ENCODE measurements at regions not wholly inside any gene's neighbourhood (a gene's known extent, or its start where the extent isn't known, plus 50 kb on each side); places are given as distances from the start of the nearest gene placed in this dataset.

DNA sequence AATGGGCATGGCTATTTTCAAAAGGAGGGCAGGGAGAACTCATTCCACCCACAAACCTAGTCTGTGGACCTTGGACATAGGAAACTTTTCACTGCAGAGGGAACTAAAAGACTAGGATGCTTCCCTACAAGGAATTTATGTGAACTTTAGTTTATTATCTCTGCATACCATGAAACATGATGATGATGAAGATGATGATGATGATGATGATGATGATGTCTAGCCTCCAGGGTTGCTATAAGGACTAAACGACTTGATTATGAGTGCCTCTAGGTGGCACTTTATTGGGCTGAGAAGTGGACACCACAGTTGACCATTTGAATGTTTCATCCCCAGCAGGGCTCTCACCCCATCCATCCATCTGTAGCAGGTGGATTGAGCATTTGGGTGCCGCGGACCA lies 260.0 kb upstream of the TCF4 start:
- no peak for DNase-seq (ENCODE audit: low spot score)
- TF ChIP-seq, protein P1, sequence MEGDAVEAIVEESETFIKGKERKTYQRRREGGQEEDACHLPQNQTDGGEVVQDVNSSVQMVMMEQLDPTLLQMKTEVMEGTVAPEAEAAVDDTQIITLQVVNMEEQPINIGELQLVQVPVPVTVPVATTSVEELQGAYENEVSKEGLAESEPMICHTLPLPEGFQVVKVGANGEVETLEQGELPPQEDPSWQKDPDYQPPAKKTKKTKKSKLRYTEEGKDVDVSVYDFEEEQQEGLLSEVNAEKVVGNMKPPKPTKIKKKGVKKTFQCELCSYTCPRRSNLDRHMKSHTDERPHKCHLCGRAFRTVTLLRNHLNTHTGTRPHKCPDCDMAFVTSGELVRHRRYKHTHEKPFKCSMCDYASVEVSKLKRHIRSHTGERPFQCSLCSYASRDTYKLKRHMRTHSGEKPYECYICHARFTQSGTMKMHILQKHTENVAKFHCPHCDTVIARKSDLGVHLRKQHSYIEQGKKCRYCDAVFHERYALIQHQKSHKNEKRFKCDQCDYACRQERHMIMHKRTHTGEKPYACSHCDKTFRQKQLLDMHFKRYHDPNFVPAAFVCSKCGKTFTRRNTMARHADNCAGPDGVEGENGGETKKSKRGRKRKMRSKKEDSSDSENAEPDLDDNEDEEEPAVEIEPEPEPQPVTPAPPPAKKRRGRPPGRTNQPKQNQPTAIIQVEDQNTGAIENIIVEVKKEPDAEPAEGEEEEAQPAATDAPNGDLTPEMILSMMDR (IDR thresholded peaks at IDR 0.05; ENCODE audit: extremely low read depth, missing control alignments): no peak

DNA sequence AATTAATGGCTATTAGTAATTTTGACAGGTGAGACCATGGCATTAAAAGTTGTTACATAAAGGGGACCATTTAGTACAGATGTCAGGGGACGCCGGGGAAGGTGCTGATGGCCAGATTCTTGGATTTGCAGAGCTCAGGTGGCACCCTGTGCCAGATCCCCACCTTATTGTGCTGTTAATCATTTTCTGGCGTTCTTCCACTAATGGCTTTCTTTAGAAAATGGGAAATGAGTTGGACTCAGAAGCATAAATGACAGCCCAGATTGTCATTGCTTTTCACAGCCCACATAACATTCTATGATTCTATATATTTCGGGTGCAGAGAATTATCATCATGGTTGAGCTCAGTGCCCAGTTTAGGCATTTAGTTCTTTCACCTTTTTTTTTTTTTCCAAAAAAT lies 257.2 kb upstream of the TCF4 start:
- no peak for DNase-seq (ENCODE audit: low spot score)
- TF ChIP-seq, protein P1 (IDR thresholded peaks at IDR 0.05; ENCODE audit: extremely low read depth, missing control alignments): no peak

DNA sequence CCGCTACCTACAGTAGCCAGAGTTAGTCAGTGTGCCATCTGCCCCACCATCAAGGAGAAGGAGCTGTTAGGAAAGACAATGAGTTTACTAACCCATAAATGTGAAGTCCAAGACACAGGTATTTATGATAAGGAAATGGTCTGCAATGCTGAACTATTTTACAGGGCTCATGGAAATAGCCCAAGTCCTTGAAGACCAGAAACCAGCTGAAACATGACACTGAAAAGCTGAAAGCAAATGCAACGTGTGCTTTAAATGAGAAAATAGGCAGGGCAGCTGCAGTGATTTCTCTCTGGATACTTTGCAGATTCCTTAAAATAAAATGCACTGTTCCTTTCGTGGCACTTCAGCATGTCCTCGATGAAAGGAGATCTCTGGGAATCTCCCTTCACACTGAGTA lies 256.4 kb upstream of the TCF4 start:
- TF ChIP-seq, protein P1 (IDR thresholded peaks at IDR 0.05; ENCODE audit: extremely low read depth, missing control alignments): no peak
- no peak for DNase-seq (ENCODE audit: low spot score)

DNA sequence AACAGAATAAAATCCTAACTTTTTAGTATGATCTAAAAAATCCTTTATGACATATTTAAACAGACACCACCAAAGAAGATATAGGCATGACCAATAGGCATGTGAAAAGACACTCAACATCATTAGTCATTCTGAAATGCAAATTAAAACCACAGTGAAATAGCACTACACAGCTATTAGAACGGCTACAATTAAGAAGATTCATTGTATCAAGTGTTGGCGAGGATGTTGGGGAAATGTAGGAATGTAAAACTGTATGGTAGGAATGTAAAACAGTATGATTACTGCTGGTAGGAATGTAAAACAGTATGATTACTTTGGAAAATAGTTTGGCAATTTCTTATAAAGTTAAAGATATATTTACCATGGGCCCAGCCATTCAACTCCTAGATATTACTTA lies 253.3 kb upstream of the TCF4 start:
- TF ChIP-seq, protein P1 (IDR thresholded peaks at IDR 0.05; ENCODE audit: extremely low read depth, missing control alignments): no peak
- DNase-seq (ENCODE audit: low spot score): no peak

DNA sequence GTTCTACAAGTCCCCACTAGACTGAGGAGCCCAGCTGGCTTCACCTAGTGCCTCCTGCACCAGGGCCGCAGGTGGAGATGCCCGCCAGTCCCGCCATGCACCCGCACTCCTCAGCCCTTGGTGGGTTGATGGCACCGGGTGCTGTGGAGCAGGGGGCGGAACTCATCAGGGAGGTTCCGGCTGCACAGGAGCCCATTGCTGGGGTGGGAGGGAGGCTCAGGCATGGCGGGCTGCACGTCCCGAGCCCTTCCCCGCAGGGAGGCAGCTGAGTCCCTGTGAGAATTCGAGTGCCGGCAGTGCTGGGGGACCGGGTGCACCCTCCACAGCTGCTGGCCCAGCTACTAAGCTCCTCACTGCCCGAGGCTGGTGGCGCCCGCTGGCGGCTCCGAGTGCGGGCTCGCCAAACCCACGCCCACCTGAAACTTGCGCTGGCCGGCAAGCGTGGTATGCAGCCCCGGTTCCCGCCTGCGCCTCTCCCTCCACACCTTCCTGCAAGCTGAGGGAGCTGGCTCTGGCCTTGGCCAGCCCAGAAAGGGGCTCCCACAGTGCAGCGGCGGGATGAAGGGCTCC lies 252.7 kb upstream of the TCF4 start:
- DNase-seq (ENCODE audit: low spot score): no peak
- TF ChIP-seq, protein P1 (IDR thresholded peaks at IDR 0.05; ENCODE audit: extremely low read depth, missing control alignments): no peak

GRCh38 chr18:55839343-55839742 lies 251.4 kb upstream of the TCF4 start:
- TF ChIP-seq, protein P1 (IDR thresholded peaks at IDR 0.05; ENCODE audit: extremely low read depth, missing control alignments): no peak
- no peak for DNase-seq (ENCODE audit: low spot score)

- TF ChIP-seq, protein P1 (IDR thresholded peaks at IDR 0.05; ENCODE audit: extremely low read depth, missing control alignments): no peak
- DNase-seq (ENCODE audit: low spot score): no peak
Observed at GRCh38 chr18:55838841-55839240, 250.8 kb upstream of the TCF4 start.
